Suprapubic skin (tissue), 3 donors: ENCODE measurements at regions not wholly inside any gene's neighbourhood (a gene's known extent, or its start where the extent isn't known, plus 50 kb on each side); places are given as distances from the start of the nearest gene placed in this dataset.

ENCODE experiments used
- EP300 ChIP-seq: sonication (generic); formaldehyde crosslinking; IDR thresholded peaks from one replicate; pipeline ENCODE4 v1.6.1; 2017; ENCODE audit warnings: antibody characterized with exemption
- POLR2A ChIP-seq, 2 donors: fragments of 450-650 bp; IDR thresholded peaks; one replicate each; pipeline ENCODE4 v1.6.1; 2017; ENCODE audit warnings: antibody characterized with exemption in 2 of 2, mild to moderate bottlenecking in 2 of 2, moderate library complexity in 2 of 2
- TF ChIP-seq, protein P1 (sequence below), 2 donors: fragments of 200-600 bp in 1 of 2; fragments of 450-650 bp in 1 of 2; sonication (generic) in 1 of 2; IDR thresholded peaks; one replicate each; pipeline ENCODE4 v1.5.1; 2016 to 2019; ENCODE audit warnings: antibody characterized with exemption in 2 of 2, mild to moderate bottlenecking in 1 of 2, moderate library complexity in 1 of 2

DNA sequence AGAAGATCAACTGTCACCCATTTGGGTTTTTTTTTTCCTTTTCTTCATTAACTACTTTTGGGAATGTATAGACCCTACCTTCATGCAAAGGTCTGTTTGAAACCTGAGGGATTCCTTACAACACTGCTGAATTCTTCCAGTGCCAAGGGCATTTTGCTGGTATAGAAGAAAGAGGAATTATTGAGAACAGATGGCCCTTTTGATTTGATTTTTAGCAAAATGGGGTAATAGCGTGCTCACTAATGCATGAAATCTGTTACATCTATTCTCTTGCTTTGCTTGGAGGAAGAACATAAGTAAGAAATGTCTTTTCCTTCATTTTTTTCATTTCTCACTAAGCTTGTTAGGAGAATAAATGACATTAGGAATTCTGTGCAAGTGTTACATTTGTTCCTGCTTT is 501.9 kb downstream of the TMEM135 start:
- TF ChIP-seq, protein P1, sequence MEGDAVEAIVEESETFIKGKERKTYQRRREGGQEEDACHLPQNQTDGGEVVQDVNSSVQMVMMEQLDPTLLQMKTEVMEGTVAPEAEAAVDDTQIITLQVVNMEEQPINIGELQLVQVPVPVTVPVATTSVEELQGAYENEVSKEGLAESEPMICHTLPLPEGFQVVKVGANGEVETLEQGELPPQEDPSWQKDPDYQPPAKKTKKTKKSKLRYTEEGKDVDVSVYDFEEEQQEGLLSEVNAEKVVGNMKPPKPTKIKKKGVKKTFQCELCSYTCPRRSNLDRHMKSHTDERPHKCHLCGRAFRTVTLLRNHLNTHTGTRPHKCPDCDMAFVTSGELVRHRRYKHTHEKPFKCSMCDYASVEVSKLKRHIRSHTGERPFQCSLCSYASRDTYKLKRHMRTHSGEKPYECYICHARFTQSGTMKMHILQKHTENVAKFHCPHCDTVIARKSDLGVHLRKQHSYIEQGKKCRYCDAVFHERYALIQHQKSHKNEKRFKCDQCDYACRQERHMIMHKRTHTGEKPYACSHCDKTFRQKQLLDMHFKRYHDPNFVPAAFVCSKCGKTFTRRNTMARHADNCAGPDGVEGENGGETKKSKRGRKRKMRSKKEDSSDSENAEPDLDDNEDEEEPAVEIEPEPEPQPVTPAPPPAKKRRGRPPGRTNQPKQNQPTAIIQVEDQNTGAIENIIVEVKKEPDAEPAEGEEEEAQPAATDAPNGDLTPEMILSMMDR (IDR thresholded peaks at IDR 0.05), result no peak
- no peak for TF ChIP-seq EP300
- TF ChIP-seq POLR2A (IDR thresholded peaks at IDR 0.05), result no peak
